ENCODE measurements at regions not wholly inside any gene's neighbourhood (a gene's known extent, or its start where the extent isn't known, plus 50 kb on each side); places are given as distances from the start of the nearest gene placed in this dataset.
"Not testable (repeated sequence)": the region's sequence is repeated elsewhere in the genome, so short reads cannot be mapped to it uniquely, and the experiment has no call there.

- not testable (repeated sequence) for TF ChIP-seq CTCF (IDR thresholded peaks at IDR 0.05; ENCODE audit: low read depth, low read length); EZH2phosphoT487 (IDR thresholded peaks at IDR 0.05; ENCODE audit: low read depth)
Measured at GRCh38 chr7:153969016-153969415, 83.2 kb upstream of the DPP6 start.
